A673 (cell line): ENCODE measurements at regions not wholly inside any gene's neighbourhood (a gene's known extent, or its start where the extent isn't known, plus 50 kb on each side); places are given as distances from the start of the nearest gene placed in this dataset.

Experiments
- EZH2 ChIP-seq: fragments of 200-600 bp; sonication (generic); IDR thresholded peaks from 2 replicates; pipeline ENCODE4 v1.6.1; 2017; ENCODE audit warnings: borderline replicate concordance, low read depth, mild to moderate bottlenecking, mixed read lengths, antibody characterized with exemption, low read length; ENCODE audit not compliant: poor library complexity, severe bottlenecking
- TF ChIP-seq, protein P1 (sequence below): fragments of 300-800, 200-600 bp; sonication (generic); conservative IDR thresholded peaks from 2 replicates; pipeline ENCODE4 v1.5.1; 2017; ENCODE audit warnings: low read depth, mild to moderate bottlenecking, antibody characterized with exemption, low read length, moderate library complexity, mixed read lengths

- TF ChIP-seq, protein P1, sequence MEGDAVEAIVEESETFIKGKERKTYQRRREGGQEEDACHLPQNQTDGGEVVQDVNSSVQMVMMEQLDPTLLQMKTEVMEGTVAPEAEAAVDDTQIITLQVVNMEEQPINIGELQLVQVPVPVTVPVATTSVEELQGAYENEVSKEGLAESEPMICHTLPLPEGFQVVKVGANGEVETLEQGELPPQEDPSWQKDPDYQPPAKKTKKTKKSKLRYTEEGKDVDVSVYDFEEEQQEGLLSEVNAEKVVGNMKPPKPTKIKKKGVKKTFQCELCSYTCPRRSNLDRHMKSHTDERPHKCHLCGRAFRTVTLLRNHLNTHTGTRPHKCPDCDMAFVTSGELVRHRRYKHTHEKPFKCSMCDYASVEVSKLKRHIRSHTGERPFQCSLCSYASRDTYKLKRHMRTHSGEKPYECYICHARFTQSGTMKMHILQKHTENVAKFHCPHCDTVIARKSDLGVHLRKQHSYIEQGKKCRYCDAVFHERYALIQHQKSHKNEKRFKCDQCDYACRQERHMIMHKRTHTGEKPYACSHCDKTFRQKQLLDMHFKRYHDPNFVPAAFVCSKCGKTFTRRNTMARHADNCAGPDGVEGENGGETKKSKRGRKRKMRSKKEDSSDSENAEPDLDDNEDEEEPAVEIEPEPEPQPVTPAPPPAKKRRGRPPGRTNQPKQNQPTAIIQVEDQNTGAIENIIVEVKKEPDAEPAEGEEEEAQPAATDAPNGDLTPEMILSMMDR: no peak
- no peak for TF ChIP-seq EZH2
Measured at GRCh38 chr20:60903325-60903971, 348.6 kb upstream of the CDH4 start.
